Prostate gland (tissue), 2 donors: ENCODE measurements at regions not wholly inside any gene's neighbourhood (a gene's known extent, or its start where the extent isn't known, plus 50 kb on each side); places are given as distances from the start of the nearest gene placed in this dataset.

Experiments
- DNase-seq: peaks from one replicate; pipeline ENCODE4 v3.0.0-alpha.2; 2019; ENCODE audit warnings: low spot score
- H3K27ac ChIP-seq, 2 donors: fragments of 200-600 bp; sonication (generic); 2 replicates each; pipeline ENCODE4 v1.5.1; 2017 to 2019
- H3K27me3 ChIP-seq: fragments of 200-600 bp; sonication (generic); replicated peaks from 2 replicates; pipeline ENCODE4 v1.5.1; 2019; ENCODE audit not compliant: insufficient read depth
- H3K36me3 ChIP-seq, 2 donors: fragments of 200-600 bp; sonication (generic); 1 replicate in 1 of 2; 2 replicates in 1 of 2; pipeline versions ENCODE4 v1.5.1 to v1.8.1; 2017 to 2019
- H3K4me1 ChIP-seq: fragments of 200-600 bp; sonication (generic); replicated peaks from 2 replicates; pipeline ENCODE4 v1.5.1; 2019
- H3K4me3 ChIP-seq, 2 donors: fragments of 200-600 bp; sonication (generic); 2 replicates each; pipeline ENCODE4 v1.5.1; 2017 to 2019
- H3K9me3 ChIP-seq: fragments of 200-600 bp; sonication (generic); 2 replicates; pipeline ENCODE4 v1.5.1; 2017
- CTCF ChIP-seq, 4 experiments: fragments of 200-600 bp in 2 of 4; fragments of 450-650 bp in 2 of 4; sonication (generic) in 2 of 4; IDR thresholded peaks; 1 replicate in 3 of 4; 2 replicates in 1 of 4; pipeline ENCODE4 v1.5.1; 2016 to 2019; ENCODE audit warnings: antibody characterized with exemption in 4 of 4, mild to moderate bottlenecking in 2 of 4, moderate library complexity in 2 of 4
- POLR2A ChIP-seq: fragments of 450-650 bp; IDR thresholded peaks from one replicate; pipeline ENCODE4 v1.6.1; 2016; ENCODE audit warnings: antibody characterized with exemption, mild to moderate bottlenecking
- POLR2AphosphoS5 ChIP-seq: sonication (generic); formaldehyde crosslinking; IDR thresholded peaks from one replicate; pipeline ENCODE4 v1.6.1; 2017; ENCODE audit warnings: antibody characterized with exemption
- WGBS: methylation state at CpG from one replicate; pipeline ENCODE4 v1.1.5; 2018; 5-methylcytosine and 5-hydroxymethylcytosine counted together
- intact Hi-C: fragments of 100-400 bp; cut with DNase I; formaldehyde crosslinking; loops from one replicate; pipeline ENCODE4 v1.14.2; 2022

- DNase-seq, result no peak
- intact Hi-C loops, result no loop called here
- H3K4me1 ChIP-seq, result no peaks in the 10 kb centered on the region
- no peak overlapping the region for H3K4me3 ChIP-seq
- no peaks in the 10 kb centered on the region for H3K27me3 ChIP-seq
- 33% methylated on average over 5 of the region's 5 CpGs for WGBS
- no peak overlapping the region for H3K27ac ChIP-seq
- TF ChIP-seq CTCF (IDR thresholded peaks at IDR 0.05) (no peak), POLR2AphosphoS5 (peak; percentile 14)
- H3K36me3 ChIP-seq, result no peaks in the 10 kb centered on the region
- no peaks in the 10 kb centered on the region for H3K9me3 ChIP-seq
Observed at GRCh38 chr14:22097072-22097471, 423.5 kb upstream of the OR4E1 start.

GRCh38 chr14:22096514-22096895, 422.9 kb upstream of the OR4E1 start:
- Histone ChIP-seq H3K9me3 (no peaks in the 10 kb centered on the region), H3K27me3 (no peaks in the 10 kb centered on the region), H3K36me3 (no peaks in the 10 kb centered on the region), H3K27ac (peak overlapping the region; percentile 4 to 11), H3K4me1 (no peaks in the 10 kb centered on the region), H3K4me3 (no peak overlapping the region)
- intact Hi-C loops, result no loop called here
- TF ChIP-seq POLR2A, result no peak
- 79% methylated on average over 4 of the region's 4 CpGs for WGBS
- no peak for DNase-seq

- H3K4me1 ChIP-seq, result no peaks in the 10 kb centered on the region
- no peaks in the 10 kb centered on the region for H3K27me3 ChIP-seq
- DNase-seq, result no peak
- no peak for TF ChIP-seq POLR2A
- TF ChIP-seq POLR2AphosphoS5, result no peak
- no peak for TF ChIP-seq CTCF (IDR thresholded peaks at IDR 0.05)
- intact Hi-C loops, result no loop called here
- H3K9me3 ChIP-seq, result no peaks in the 10 kb centered on the region
- H3K36me3 ChIP-seq, result no peaks in the 10 kb centered on the region
- 58% methylated on average over 4 of the region's 4 CpGs for WGBS
- no peak overlapping the region for H3K4me3 ChIP-seq
- peak overlapping the region in 1 of 2 donors; percentile 10 for H3K27ac ChIP-seq
Observed at GRCh38 chr14:22095860-22096513, 422.4 kb upstream of the OR4E1 start.

- WGBS, result 68% methylated on average over 2 of the region's 2 CpGs
- Histone ChIP-seq H3K27me3 (no peaks in the 10 kb centered on the region), H3K9me3 (no peaks in the 10 kb centered on the region), H3K4me3 (no peak overlapping the region), H3K4me1 (no peaks in the 10 kb centered on the region), H3K27ac (no peak overlapping the region), H3K36me3 (no peaks in the 10 kb centered on the region)
- TF ChIP-seq POLR2A (no peak), CTCF (IDR thresholded peaks at IDR 0.05) (no peak), POLR2AphosphoS5 (no peak)
- intact Hi-C loops, result no loop called here
- DNase-seq, result no peak
Observed at GRCh38 chr14:22089940-22090339, 416.3 kb upstream of the OR4E1 start.

GRCh38 chr14:22088614-22089342, 415.2 kb upstream of the OR4E1 start:
- Histone ChIP-seq H3K27me3 (no peaks in the 10 kb centered on the region), H3K27ac (no peak overlapping the region), H3K4me3 (no peak overlapping the region), H3K36me3 (no peaks in the 10 kb centered on the region), H3K4me1 (no peaks in the 10 kb centered on the region), H3K9me3 (no peaks in the 10 kb centered on the region)
- TF ChIP-seq CTCF (IDR thresholded peaks at IDR 0.05) (no peak), POLR2AphosphoS5 (no peak), POLR2A (no peak)
- intact Hi-C loops, result no loop called here
- DNase-seq, result no peak
- 17% methylated on average over 2 of the region's 2 CpGs for WGBS
